Panc1 (cell line): ENCODE measurements at regions not wholly inside any gene's neighbourhood (a gene's known extent, or its start where the extent isn't known, plus 50 kb on each side); places are given as distances from the start of the nearest gene placed in this dataset.

ENCODE experiments used
- ATAC-seq: fragments of 200-7000 bp; cut with Tn5 transposase; 2 replicates; pipeline ENCODE4 v1.9.1; 2020; ENCODE audit warnings: mild to moderate bottlenecking, moderate library complexity
- BruUV-seq: library from RNA; stranded (reverse); fragments of 400-500 nt; replicated peaks from 2 replicates; lab custom pipeline; 2021; lab: Mats Ljungman, UMichigan
- CTCF ChIA-PET: fragments of 300-600 bp; sonication (Branson Sonifier 250); formaldehyde crosslinking; loops from one replicate; lab custom pipeline; 2022; ENCODE audit warnings: antibody characterized with exemption; lab: Charles Lee
- POLR2A ChIA-PET: fragments of 300-600 bp; sonication (Branson Sonifier 250); formaldehyde crosslinking; loops from one replicate; lab custom pipeline; 2022; ENCODE audit warnings: antibody characterized with exemption; lab: Charles Lee
- DNase-seq: peaks from one replicate; pipeline ENCODE4 v3.0.0-alpha.2; 2010; ENCODE audit warnings: low read depth, low spot score
- H3K27ac ChIP-seq: 2 replicates; pipeline ENCODE4 v1.5.1; 2011; ENCODE audit warnings: mild to moderate bottlenecking, low read length, inconsistent platforms
- H3K27me3 ChIP-seq: fragments of 200-500 bp; sonication (Bioruptor generic); 2 replicates; pipeline ENCODE4 v1.6.0; 2014; ENCODE audit warnings: low read length, inconsistent platforms; ENCODE audit not compliant: control insufficient read depth, insufficient read depth
- H3K36me3 ChIP-seq: fragments of 200-500 bp; sonication (Bioruptor generic); 2 replicates; pipeline ENCODE4 v1.5.1; 2014; ENCODE audit warnings: inconsistent platforms, mild to moderate bottlenecking, low read length, moderate library complexity; ENCODE audit not compliant: control insufficient read depth, insufficient read depth
- H3K4me1 ChIP-seq: 2 replicates; pipeline ENCODE4 v1.5.1; 2011; ENCODE audit warnings: inconsistent platforms, mild to moderate bottlenecking, low read length, moderate library complexity; ENCODE audit not compliant: control insufficient read depth, insufficient read depth
- H3K4me3 ChIP-seq, 2 experiments: 2 replicates each; pipeline ENCODE4 v1.5.1; 2011 to 2012; ENCODE audit warnings: low read depth in 2 of 2, low read length in 2 of 2, mild to moderate bottlenecking in 2 of 2, inconsistent platforms in 1 of 2, moderate library complexity in 1 of 2
- H3K9me3 ChIP-seq: fragments of 200-500 bp; sonication (Bioruptor generic); 2 replicates; pipeline ENCODE4 v1.5.1; 2014; ENCODE audit warnings: low read depth, mild to moderate bottlenecking, inconsistent platforms, low read length, moderate library complexity; ENCODE audit not compliant: control insufficient read depth, insufficient read depth
- CTCF ChIP-seq: fragments of 450-650 bp; IDR thresholded peaks from 2 replicates; pipeline ENCODE4 v1.5.1; 2017; ENCODE audit warnings: mild to moderate bottlenecking
- POLR2AphosphoS5 ChIP-seq: IDR thresholded peaks from 2 replicates; pipeline ENCODE4 v1.6.1; 2012; ENCODE audit warnings: mild to moderate bottlenecking, low read depth, low read length, moderate library complexity
- REST ChIP-seq, 2 experiments: IDR thresholded peaks; 2 replicates each; pipeline ENCODE4 v1.6.1; 2011 to 2012; ENCODE audit warnings: low read depth in 2 of 2, control low read depth in 1 of 2, low read length in 1 of 2, mild to moderate bottlenecking in 1 of 2, moderate library complexity in 1 of 2; ENCODE audit not compliant: insufficient read depth in 1 of 2
- SIN3A ChIP-seq: IDR thresholded peaks from 2 replicates; pipeline ENCODE4 v1.6.1; 2012; ENCODE audit warnings: low read depth, mild to moderate bottlenecking, low read length, moderate library complexity, borderline replicate concordance; ENCODE audit not compliant: insufficient read depth
- TCF7L2 ChIP-seq: IDR thresholded peaks from 2 replicates; pipeline ENCODE4 v1.6.1; 2011; ENCODE audit warnings: mild to moderate bottlenecking, low read depth, low read length, inconsistent platforms
- in situ Hi-C: cut with HindIII; loops from 2 replicates; pipeline ENCODE4 v1.10.0; 2016; ENCODE audit warnings: low sequenced_read_pairs, low pct_unique_long_range_greater_than_20kb
- intact Hi-C: fragments of 100-400 bp; cut with micrococcal nuclease; formaldehyde crosslinking; loops from one replicate; pipeline ENCODE4 v1.10.0; 2022; ENCODE audit not compliant: unreplicated experiment

- ChIA-PET CTCF (no interaction called here), POLR2A (no interaction called here)
- no peak overlapping the region for H3K4me3 ChIP-seq
- in situ Hi-C loops, result no loop called here
- ATAC-seq (no peak), DNase-seq (no peak)
- BruUV-seq, result no TSS peak
- no peaks in the 10 kb centered on the region for H3K4me1 ChIP-seq
- H3K9me3 ChIP-seq, result no peaks in the 10 kb centered on the region
- H3K27ac ChIP-seq, result no peak overlapping the region
- H3K27me3 ChIP-seq, result no peaks in the 10 kb centered on the region
- no peak for TF ChIP-seq POLR2AphosphoS5
- no peak for TF ChIP-seq TCF7L2
- no peak for TF ChIP-seq SIN3A
- no peak for TF ChIP-seq CTCF
- TF ChIP-seq REST (IDR thresholded peaks at IDR 0.05; ENCODE audit: insufficient read depth in 1 of 2, low read depth in 2 of 2, low read length in 1 of 2), result no peak
- H3K36me3 ChIP-seq, result no peaks in the 10 kb centered on the region
- intact Hi-C loops, result no loop called here
These were observed 558.7 kb downstream of the ACTL7B start for GRCh38 chr9:108297073-108297472.

GRCh38 chr9:108296056-108296455 lies 559.7 kb downstream of the ACTL7B start:
- Histone ChIP-seq H3K36me3 (no peaks in the 10 kb centered on the region), H3K4me3 (no peak overlapping the region), H3K4me1 (no peaks in the 10 kb centered on the region), H3K9me3 (no peaks in the 10 kb centered on the region), H3K27ac (no peak overlapping the region), H3K27me3 (no peaks in the 10 kb centered on the region)
- TF ChIP-seq POLR2AphosphoS5, result no peak
- no peak for TF ChIP-seq CTCF
- no peak for TF ChIP-seq REST (IDR thresholded peaks at IDR 0.05; ENCODE audit: insufficient read depth in 1 of 2, low read depth in 2 of 2, low read length in 1 of 2)
- intact Hi-C loops, result no loop called here
- DNase-seq, result no peak
- CTCF ChIA-PET, result no interaction called here
- POLR2A ChIA-PET, result no interaction called here
- no peak for ATAC-seq
- BruUV-seq, result no TSS peak
- in situ Hi-C loops, result no loop called here
